ENCODE measurements at regions not wholly inside any gene's neighbourhood (a gene's known extent, or its start where the extent isn't known, plus 50 kb on each side); places are given as distances from the start of the nearest gene placed in this dataset.
A peak's percentile ranks its signal among the peaks of the same experiment; 100 is the strongest.

DNA sequence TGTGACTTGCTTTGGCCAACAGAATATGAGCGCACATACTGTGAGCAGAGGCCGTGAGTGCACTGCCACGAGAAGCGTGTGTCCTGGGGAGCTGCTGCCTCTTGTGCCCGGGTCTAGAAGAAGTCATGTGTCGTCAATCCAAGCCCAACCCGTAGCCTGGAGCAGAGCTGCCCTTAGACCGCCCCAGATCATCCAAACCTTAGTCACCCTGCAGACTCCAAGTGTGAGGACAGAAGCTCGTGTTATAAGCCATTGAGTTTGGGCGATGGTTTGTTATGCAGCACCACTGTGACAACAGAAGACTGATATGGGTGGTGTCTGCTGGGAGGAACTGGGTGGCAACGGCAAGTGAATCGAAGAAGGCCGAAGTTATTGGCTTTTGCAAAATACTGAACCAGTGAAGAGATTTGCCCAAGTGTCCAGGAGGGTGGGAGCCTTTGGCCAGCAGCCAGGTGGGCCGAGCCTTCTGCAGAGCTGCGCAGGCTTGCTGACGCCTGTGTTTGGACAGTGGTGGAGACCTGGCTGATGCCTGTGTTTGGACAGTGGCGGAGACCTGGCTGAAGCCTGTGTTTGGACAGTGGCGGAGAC, 101.3 kb upstream of the SULF2 start (continued):
- TF ChIP-seq ZNF746 (CRISPR knock-in tag; IDR thresholded peaks at IDR 0.05) (0 out of 2 replicates have a peak, but pooled peaks have one; percentile 26), ZNF564 (CRISPR knock-in tag; IDR thresholded peaks at IDR 0.05) (0 out of 2 replicates have a peak, but pooled peaks have one; percentile 54), CCAR2 (optimal IDR thresholded peaks at IDR 0.05; ENCODE audit: low read depth, low read length) (no peak), MTF1 (CRISPR knock-in tag; IDR thresholded peaks at IDR 0.05) (no peak), TCF7L2 (IDR thresholded peaks at IDR 0.05; ENCODE audit: low read depth, low read length) (no peak), SRSF1 (optimal IDR thresholded peaks at IDR 0.05; ENCODE audit: low read depth, low read length) (no peak), ZNF30 (CRISPR knock-in tag; IDR thresholded peaks at IDR 0.05) (no peak), ATAD3A (CRISPR knock-in tag; IDR thresholded peaks at IDR 0.05) (no peak), PHF8 (CRISPR knock-in tag; IDR thresholded peaks at IDR 0.05) (no peak), ZNF292 (CRISPR knock-in tag; IDR thresholded peaks at IDR 0.05; ENCODE audit: borderline replicate concordance, low read depth) (peak; percentile 93; the same call in 1 of the 2 replicates), ZNF850 (CRISPR knock-in tag; conservative IDR thresholded peaks at IDR 0.05) (no peak), GTF3A (CRISPR knock-in tag; conservative IDR thresholded peaks at IDR 0.05) (no peak), ZSCAN31 (CRISPR knock-in tag; IDR thresholded peaks at IDR 0.05; ENCODE audit: low read depth) (no peak)
- TF ChIP-seq, protein P1, sequence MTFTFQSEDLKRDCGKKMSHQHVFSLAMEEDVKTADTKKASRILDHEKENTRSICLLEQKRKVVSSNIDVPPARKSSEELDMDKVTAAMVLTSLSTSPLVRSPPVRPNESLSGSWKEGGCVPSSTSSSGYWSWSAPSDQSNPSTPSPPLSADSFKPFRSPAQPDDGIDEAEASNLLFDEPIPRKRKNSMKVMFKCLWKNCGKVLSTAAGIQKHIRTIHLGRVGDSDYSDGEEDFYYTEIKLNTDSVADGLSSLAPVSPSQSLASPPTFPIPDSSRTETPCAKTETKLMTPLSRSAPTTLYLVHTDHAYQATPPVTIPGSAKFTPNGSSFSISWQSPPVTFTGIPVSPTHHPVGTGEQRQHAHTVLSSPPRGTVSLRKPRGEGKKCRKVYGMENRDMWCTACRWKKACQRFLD (CRISPR knock-in tag; IDR thresholded peaks at IDR 0.05; ENCODE audit: borderline replicate concordance), result no peak
- TF ChIP-seq, protein P2, sequence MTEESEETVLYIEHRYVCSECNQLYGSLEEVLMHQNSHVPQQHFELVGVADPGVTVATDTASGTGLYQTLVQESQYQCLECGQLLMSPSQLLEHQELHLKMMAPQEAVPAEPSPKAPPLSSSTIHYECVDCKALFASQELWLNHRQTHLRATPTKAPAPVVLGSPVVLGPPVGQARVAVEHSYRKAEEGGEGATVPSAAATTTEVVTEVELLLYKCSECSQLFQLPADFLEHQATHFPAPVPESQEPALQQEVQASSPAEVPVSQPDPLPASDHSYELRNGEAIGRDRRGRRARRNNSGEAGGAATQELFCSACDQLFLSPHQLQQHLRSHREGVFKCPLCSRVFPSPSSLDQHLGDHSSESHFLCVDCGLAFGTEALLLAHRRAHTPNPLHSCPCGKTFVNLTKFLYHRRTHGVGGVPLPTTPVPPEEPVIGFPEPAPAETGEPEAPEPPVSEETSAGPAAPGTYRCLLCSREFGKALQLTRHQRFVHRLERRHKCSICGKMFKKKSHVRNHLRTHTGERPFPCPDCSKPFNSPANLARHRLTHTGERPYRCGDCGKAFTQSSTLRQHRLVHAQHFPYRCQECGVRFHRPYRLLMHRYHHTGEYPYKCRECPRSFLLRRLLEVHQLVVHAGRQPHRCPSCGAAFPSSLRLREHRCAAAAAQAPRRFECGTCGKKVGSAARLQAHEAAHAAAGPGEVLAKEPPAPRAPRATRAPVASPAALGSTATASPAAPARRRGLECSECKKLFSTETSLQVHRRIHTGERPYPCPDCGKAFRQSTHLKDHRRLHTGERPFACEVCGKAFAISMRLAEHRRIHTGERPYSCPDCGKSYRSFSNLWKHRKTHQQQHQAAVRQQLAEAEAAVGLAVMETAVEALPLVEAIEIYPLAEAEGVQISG (CRISPR knock-in tag; IDR thresholded peaks at IDR 0.05), result no peak
- TF ChIP-seq, protein P3, sequence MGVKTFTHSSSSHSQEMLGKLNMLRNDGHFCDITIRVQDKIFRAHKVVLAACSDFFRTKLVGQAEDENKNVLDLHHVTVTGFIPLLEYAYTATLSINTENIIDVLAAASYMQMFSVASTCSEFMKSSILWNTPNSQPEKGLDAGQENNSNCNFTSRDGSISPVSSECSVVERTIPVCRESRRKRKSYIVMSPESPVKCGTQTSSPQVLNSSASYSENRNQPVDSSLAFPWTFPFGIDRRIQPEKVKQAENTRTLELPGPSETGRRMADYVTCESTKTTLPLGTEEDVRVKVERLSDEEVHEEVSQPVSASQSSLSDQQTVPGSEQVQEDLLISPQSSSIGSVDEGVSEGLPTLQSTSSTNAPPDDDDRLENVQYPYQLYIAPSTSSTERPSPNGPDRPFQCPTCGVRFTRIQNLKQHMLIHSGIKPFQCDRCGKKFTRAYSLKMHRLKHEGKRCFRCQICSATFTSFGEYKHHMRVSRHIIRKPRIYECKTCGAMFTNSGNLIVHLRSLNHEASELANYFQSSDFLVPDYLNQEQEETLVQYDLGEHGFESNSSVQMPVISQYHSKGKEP (CRISPR knock-in tag; IDR thresholded peaks at IDR 0.05), result no peak
- TF ChIP-seq, protein P4, sequence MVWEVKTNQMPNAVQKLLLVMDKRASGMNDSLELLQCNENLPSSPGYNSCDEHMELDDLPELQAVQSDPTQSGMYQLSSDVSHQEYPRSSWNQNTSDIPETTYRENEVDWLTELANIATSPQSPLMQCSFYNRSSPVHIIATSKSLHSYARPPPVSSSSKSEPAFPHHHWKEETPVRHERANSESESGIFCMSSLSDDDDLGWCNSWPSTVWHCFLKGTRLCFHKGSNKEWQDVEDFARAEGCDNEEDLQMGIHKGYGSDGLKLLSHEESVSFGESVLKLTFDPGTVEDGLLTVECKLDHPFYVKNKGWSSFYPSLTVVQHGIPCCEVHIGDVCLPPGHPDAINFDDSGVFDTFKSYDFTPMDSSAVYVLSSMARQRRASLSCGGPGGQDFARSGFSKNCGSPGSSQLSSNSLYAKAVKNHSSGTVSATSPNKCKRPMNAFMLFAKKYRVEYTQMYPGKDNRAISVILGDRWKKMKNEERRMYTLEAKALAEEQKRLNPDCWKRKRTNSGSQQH (CRISPR knock-in tag; IDR thresholded peaks at IDR 0.05; ENCODE audit: low read depth), result no peak
- TF ChIP-seq, protein P5, sequence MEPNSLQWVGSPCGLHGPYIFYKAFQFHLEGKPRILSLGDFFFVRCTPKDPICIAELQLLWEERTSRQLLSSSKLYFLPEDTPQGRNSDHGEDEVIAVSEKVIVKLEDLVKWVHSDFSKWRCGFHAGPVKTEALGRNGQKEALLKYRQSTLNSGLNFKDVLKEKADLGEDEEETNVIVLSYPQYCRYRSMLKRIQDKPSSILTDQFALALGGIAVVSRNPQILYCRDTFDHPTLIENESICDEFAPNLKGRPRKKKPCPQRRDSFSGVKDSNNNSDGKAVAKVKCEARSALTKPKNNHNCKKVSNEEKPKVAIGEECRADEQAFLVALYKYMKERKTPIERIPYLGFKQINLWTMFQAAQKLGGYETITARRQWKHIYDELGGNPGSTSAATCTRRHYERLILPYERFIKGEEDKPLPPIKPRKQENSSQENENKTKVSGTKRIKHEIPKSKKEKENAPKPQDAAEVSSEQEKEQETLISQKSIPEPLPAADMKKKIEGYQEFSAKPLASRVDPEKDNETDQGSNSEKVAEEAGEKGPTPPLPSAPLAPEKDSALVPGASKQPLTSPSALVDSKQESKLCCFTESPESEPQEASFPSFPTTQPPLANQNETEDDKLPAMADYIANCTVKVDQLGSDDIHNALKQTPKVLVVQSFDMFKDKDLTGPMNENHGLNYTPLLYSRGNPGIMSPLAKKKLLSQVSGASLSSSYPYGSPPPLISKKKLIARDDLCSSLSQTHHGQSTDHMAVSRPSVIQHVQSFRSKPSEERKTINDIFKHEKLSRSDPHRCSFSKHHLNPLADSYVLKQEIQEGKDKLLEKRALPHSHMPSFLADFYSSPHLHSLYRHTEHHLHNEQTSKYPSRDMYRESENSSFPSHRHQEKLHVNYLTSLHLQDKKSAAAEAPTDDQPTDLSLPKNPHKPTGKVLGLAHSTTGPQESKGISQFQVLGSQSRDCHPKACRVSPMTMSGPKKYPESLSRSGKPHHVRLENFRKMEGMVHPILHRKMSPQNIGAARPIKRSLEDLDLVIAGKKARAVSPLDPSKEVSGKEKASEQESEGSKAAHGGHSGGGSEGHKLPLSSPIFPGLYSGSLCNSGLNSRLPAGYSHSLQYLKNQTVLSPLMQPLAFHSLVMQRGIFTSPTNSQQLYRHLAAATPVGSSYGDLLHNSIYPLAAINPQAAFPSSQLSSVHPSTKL (CRISPR knock-in tag; IDR thresholded peaks at IDR 0.05), result peak; percentile 39; the same call in 1 of the 2 replicates
